GM23248 (cell line): ENCODE measurements at regions not wholly inside any gene's neighbourhood (a gene's known extent, or its start where the extent isn't known, plus 50 kb on each side); places are given as distances from the start of the nearest gene placed in this dataset.

Experiments used
- DNase-seq: peaks from one replicate; pipeline ENCODE4 v3.0.0-alpha.2; 2015
- H2AFZ ChIP-seq: fragments of 200-600 bp; sonication (generic); 2 replicates; pipeline ENCODE4 v1.6.1; 2016; ENCODE audit warnings: antibody characterized with exemption
- H3F3A ChIP-seq: fragments of 200-600 bp; sonication (generic); 2 replicates; pipeline ENCODE4 v1.6.1; 2016; ENCODE audit warnings: mild to moderate bottlenecking, antibody characterized with exemption, mixed run types; ENCODE audit not compliant: insufficient read depth
- H3K27ac ChIP-seq: fragments of 200-600 bp; sonication (generic); 2 replicates; pipeline ENCODE4 v1.5.1; 2016; ENCODE audit warnings: mild to moderate bottlenecking
- H3K27me3 ChIP-seq: fragments of 200-600 bp; sonication (generic); replicated peaks from 2 replicates; pipeline ENCODE4 v1.6.1; 2016; ENCODE audit warnings: mild to moderate bottlenecking; ENCODE audit not compliant: insufficient read depth
- H3K36me3 ChIP-seq: fragments of 200-600 bp; sonication (generic); 2 replicates; pipeline ENCODE4 v1.6.1; 2016; ENCODE audit warnings: low read depth, mild to moderate bottlenecking
- H3K4me1 ChIP-seq: fragments of 200-600 bp; sonication (generic); 2 replicates; pipeline ENCODE4 v1.6.1; 2016; ENCODE audit warnings: mild to moderate bottlenecking; ENCODE audit not compliant: insufficient read depth
- H3K4me2 ChIP-seq: fragments of 200-600 bp; sonication (generic); one replicate; pipeline ENCODE4 v1.6.1; 2016; ENCODE audit warnings: mild to moderate bottlenecking; ENCODE audit not compliant: unreplicated experiment
- H3K4me3 ChIP-seq: fragments of 200-600 bp; sonication (generic); 2 replicates; pipeline ENCODE4 v1.5.1; 2016; ENCODE audit warnings: mild to moderate bottlenecking
- H3K79me2 ChIP-seq: fragments of 200-600 bp; sonication (generic); 2 replicates; pipeline ENCODE4 v1.6.1; 2016; ENCODE audit warnings: mild to moderate bottlenecking; ENCODE audit not compliant: insufficient read depth
- H3K9ac ChIP-seq: fragments of 200-600 bp; sonication (generic); 2 replicates; pipeline ENCODE4 v1.6.1; 2016; ENCODE audit warnings: mild to moderate bottlenecking
- H3K9me2 ChIP-seq: fragments of 200-600 bp; sonication (generic); 2 replicates; pipeline ENCODE4 v1.6.1; 2016; ENCODE audit warnings: mixed run types, mild to moderate bottlenecking, moderate library complexity; ENCODE audit not compliant: insufficient read depth
- H3K9me3 ChIP-seq: fragments of 200-600 bp; sonication (generic); one replicate; pipeline ENCODE4 v1.6.1; 2017; ENCODE audit warnings: low read depth
- H4K20me1 ChIP-seq: fragments of 200-600 bp; sonication (generic); 2 replicates; pipeline ENCODE4 v1.6.0; 2016; ENCODE audit not compliant: insufficient read depth
- EZH2 ChIP-seq: fragments of 200-600 bp; sonication (generic); IDR thresholded peaks from 2 replicates; pipeline ENCODE4 v1.6.1; 2018; ENCODE audit warnings: antibody characterized with exemption, mild to moderate bottlenecking; ENCODE audit not compliant: insufficient read depth, poor library complexity, severe bottlenecking
- EZH2phosphoT487 ChIP-seq: fragments of 200-600 bp; sonication (generic); IDR thresholded peaks from 2 replicates; pipeline ENCODE4 v1.6.1; 2018; ENCODE audit warnings: antibody characterized with exemption, moderate library complexity, mild to moderate bottlenecking, low read depth; ENCODE audit not compliant: insufficient read depth
- WGBS, 2 experiments: methylation state at CpG; one replicate each; pipeline ENCODE4 v1.1.6; 2015 to 2017; ENCODE audit warnings: low lambda C conversion rate in 2 of 2, low coverage in 1 of 2; ENCODE audit errors: missing lambda C conversion rate in 2 of 2; 5-methylcytosine and 5-hydroxymethylcytosine counted together
- in situ Hi-C: fragments of 300-500 bp; cut with MboI; formaldehyde crosslinking; loops from 2 replicates; pipeline ENCODE4 v1.15.0; 2020

GRCh38 chr15:26443321-26443720 is 329.5 kb downstream of the GABRB3 start:
- no peak overlapping the region for H3K9ac ChIP-seq
- in situ Hi-C loops: no loop called here

DNA sequence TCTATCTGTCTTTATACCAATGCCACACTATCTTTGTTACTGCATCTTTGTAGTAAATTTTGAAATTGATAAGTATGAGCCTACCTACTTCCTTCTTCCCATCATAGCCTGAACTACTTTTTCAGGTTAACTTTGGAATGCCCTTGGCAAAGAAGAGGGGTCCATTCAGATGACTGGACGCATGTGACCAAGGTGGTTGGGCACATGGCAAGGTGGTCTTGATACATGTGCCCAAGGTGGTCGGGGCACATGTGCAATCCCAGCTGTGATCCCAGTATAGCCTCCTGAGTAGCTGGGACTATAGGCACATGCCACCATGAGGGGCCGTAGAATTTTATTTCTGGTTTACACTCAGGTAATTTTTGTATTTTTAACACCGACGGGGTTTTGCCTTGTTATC is 330.2 kb downstream of the GABRB3 start:
- Histone ChIP-seq H2AFZ (no peak overlapping the region), H3K9me3 (no peaks in the 10 kb centered on the region), H3K4me2 (no peak overlapping the region), H3K79me2 (no peaks in the 10 kb centered on the region), H3K4me1 (no peaks in the 10 kb centered on the region), H3K9ac (no peak overlapping the region), H3K36me3 (no peaks in the 10 kb centered on the region), H3K4me3 (no peak overlapping the region), H3K9me2 (no peaks in the 10 kb centered on the region), H3K27me3 (no peaks in the 10 kb centered on the region), H3F3A (no peaks in the 10 kb centered on the region), H4K20me1 (no peaks in the 10 kb centered on the region), H3K27ac (no peak overlapping the region)
- in situ Hi-C loops: no loop called here
- TF ChIP-seq EZH2 (no peak), EZH2phosphoT487 (no peak)
- WGBS, 2 experiments: 28 to 30% methylated on average over 5 of the region's 5 CpGs
- no peak for DNase-seq

More at GRCh38 chr15:26443321-26443720, 329.5 kb downstream of the GABRB3 start:
- Histone ChIP-seq H3K4me1 (no peaks in the 10 kb centered on the region), H3F3A (no peaks in the 10 kb centered on the region), H3K4me2 (no peak overlapping the region), H3K27ac (no peak overlapping the region), H3K36me3 (no peaks in the 10 kb centered on the region), H4K20me1 (no peaks in the 10 kb centered on the region), H3K4me3 (no peak overlapping the region), H3K9me3 (no peaks in the 10 kb centered on the region), H3K9me2 (no peaks in the 10 kb centered on the region), H3K27me3 (no peaks in the 10 kb centered on the region), H2AFZ (no peak overlapping the region), H3K79me2 (no peaks in the 10 kb centered on the region)
- TF ChIP-seq EZH2: no peak
- TF ChIP-seq EZH2phosphoT487: no peak
- 10 to 12% methylated on average over 4 of the region's 4 CpGs for WGBS, 2 experiments
- DNase-seq: no peak

DNA sequence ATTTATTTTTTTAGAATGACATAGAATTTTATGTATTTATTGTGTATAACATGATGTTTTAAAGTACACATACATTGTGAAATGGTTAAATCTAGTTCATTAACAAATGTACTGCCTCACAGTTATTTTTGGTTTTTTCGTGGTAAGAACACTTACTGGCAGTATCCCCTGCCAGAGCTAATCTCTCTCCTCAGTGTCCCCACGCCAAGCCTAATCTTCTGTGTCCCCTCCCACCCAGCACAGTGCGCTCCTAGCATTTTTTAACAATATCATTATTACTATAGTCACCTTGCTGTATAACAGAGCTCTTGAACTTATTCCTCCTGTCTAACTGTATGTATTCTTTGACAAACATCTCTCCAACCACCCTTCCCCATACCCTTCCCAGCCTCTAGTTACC is 333.2 kb downstream of the GABRB3 start:
- Histone ChIP-seq H3K4me3 (no peak overlapping the region), H3K9ac (no peak overlapping the region), H3K27me3 (no peaks in the 10 kb centered on the region), H3K27ac (no peak overlapping the region), H2AFZ (no peak overlapping the region), H3K9me2 (no peaks in the 10 kb centered on the region), H3K4me1 (no peaks in the 10 kb centered on the region), H3K4me2 (no peak overlapping the region), H3F3A (no peaks in the 10 kb centered on the region), H3K79me2 (no peaks in the 10 kb centered on the region), H4K20me1 (no peaks in the 10 kb centered on the region), H3K9me3 (no peaks in the 10 kb centered on the region), H3K36me3 (no peaks in the 10 kb centered on the region)
- WGBS, 2 experiments: 3% methylated on average over 3 of the region's 3 CpGs
- TF ChIP-seq EZH2 (no peak), EZH2phosphoT487 (no peak)
- in situ Hi-C loops: no loop called here
- DNase-seq: no peak

DNA sequence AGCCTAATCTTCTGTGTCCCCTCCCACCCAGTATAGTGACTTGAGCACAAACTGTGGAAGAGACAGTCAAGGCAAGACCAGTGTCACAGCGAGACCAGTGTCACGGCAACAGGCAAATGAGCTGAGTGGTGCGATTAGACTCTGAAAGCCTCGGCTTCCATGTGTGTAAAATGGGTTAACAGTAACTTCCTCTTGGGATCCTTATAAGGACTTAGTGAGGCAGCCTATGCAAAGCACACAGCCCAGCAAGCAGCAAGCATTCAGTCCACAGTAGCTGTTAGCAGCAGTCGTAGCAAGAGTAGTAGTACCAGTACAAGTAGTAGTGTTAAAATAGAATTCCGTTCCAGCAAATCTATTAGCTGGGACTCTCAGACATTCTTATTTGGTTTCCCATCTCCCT is 334.1 kb downstream of the GABRB3 start:
- no peaks in the 10 kb centered on the region for H3K79me2 ChIP-seq
- DNase-seq: no peak
- H3F3A ChIP-seq: no peaks in the 10 kb centered on the region
- no peak overlapping the region for H3K4me2 ChIP-seq
- H3K9me3 ChIP-seq: no peaks in the 10 kb centered on the region
- no peak overlapping the region for H3K9ac ChIP-seq
- H3K9me2 ChIP-seq: no peaks in the 10 kb centered on the region
- in situ Hi-C loops: no loop called here
- H2AFZ ChIP-seq: no peak overlapping the region
- TF ChIP-seq EZH2phosphoT487: no peak
- TF ChIP-seq EZH2: no peak
- 58% methylated on average over 6 of the region's 6 CpGs for WGBS, 2 experiments
- H3K4me1 ChIP-seq: no peaks in the 10 kb centered on the region
- no peaks in the 10 kb centered on the region for H3K27me3 ChIP-seq
- no peaks in the 10 kb centered on the region for H3K36me3 ChIP-seq
- H3K27ac ChIP-seq: no peak overlapping the region
- H3K4me3 ChIP-seq: no peak overlapping the region
- no peaks in the 10 kb centered on the region for H4K20me1 ChIP-seq

GRCh38 chr15:26438316-26438715 is 334.6 kb downstream of the GABRB3 start:
- H3K79me2 ChIP-seq: no peaks in the 10 kb centered on the region
- H4K20me1 ChIP-seq: no peaks in the 10 kb centered on the region
- H3K4me1 ChIP-seq: no peaks in the 10 kb centered on the region
- no peak overlapping the region for H3K27ac ChIP-seq
- H3K27me3 ChIP-seq: no peaks in the 10 kb centered on the region
- WGBS, 2 experiments: 23 to 31% methylated on average over 4 of the region's 4 CpGs
- no peak overlapping the region for H2AFZ ChIP-seq
- H3F3A ChIP-seq: no peaks in the 10 kb centered on the region
- no peak for DNase-seq
- TF ChIP-seq EZH2: no peak
- TF ChIP-seq EZH2phosphoT487: no peak
- no peaks in the 10 kb centered on the region for H3K9me2 ChIP-seq
- no peak overlapping the region for H3K4me3 ChIP-seq
- H3K9me3 ChIP-seq: no peaks in the 10 kb centered on the region
- no peak overlapping the region for H3K9ac ChIP-seq
- in situ Hi-C loops: no loop called here
- no peaks in the 10 kb centered on the region for H3K36me3 ChIP-seq
- H3K4me2 ChIP-seq: no peak overlapping the region
